ENCODE measurements at regions not wholly inside any gene's neighbourhood (a gene's known extent, or its start where the extent isn't known, plus 50 kb on each side); places are given as distances from the start of the nearest gene placed in this dataset.

DNA sequence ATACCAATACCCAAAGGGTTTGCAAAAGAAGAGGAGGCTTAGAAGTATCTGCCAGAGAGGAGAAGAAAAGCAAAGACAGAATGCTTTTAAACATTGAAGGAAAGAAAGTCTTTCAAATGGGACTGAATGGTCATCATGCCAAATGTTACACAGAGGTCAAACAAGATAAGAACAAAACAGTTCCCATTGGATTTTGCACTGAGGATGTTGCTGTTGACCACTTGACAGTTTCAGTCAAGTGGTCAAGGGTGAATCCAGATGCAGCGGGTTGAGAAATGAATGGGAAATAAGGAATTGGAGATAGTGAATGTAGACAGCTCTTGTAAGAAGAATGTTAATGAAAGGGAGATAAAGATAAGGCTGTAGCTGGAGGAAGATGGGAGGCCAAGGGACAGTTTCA lies 64.8 kb upstream of the FGG start:
- no peak overlapping the region for H3K4me3 ChIP-seq (ENCODE audit: low read depth, low read length)
- POLR2A ChIA-PET, result no interaction called here
- TF ChIP-seq, protein P1, sequence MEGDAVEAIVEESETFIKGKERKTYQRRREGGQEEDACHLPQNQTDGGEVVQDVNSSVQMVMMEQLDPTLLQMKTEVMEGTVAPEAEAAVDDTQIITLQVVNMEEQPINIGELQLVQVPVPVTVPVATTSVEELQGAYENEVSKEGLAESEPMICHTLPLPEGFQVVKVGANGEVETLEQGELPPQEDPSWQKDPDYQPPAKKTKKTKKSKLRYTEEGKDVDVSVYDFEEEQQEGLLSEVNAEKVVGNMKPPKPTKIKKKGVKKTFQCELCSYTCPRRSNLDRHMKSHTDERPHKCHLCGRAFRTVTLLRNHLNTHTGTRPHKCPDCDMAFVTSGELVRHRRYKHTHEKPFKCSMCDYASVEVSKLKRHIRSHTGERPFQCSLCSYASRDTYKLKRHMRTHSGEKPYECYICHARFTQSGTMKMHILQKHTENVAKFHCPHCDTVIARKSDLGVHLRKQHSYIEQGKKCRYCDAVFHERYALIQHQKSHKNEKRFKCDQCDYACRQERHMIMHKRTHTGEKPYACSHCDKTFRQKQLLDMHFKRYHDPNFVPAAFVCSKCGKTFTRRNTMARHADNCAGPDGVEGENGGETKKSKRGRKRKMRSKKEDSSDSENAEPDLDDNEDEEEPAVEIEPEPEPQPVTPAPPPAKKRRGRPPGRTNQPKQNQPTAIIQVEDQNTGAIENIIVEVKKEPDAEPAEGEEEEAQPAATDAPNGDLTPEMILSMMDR (IDR thresholded peaks at IDR 0.05; ENCODE audit: insufficient read depth, low read length, missing control alignments), result no peak
- CTCF ChIA-PET, result no interaction called here
- DNase-seq (ENCODE audit: low read depth, low spot score), result no peak

DNA sequence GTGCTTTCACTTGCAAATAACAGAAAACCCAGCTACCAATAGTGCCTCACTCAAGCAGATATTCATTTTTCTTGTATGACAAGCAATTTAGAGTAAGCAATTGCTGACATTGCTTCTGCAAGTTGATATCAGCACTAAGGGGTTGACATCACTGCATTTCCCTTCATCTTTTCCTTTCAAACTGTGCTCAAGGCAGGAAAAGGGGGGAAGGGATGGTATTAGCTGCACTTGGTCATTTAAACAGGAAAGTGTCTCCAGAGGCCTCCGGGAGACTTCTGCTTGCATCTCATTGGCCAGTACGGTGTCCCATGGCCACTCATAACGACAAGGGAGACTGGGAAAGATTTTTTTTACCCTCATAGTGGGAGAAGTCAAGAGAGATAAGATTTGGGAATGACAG lies 65.5 kb upstream of the FGG start:
- POLR2A ChIA-PET, result no interaction called here
- no peak overlapping the region for H3K4me3 ChIP-seq (ENCODE audit: low read depth, low read length)
- CTCF ChIA-PET, result no interaction called here
- no peak for DNase-seq (ENCODE audit: low read depth, low spot score)
- TF ChIP-seq, protein P1 (IDR thresholded peaks at IDR 0.05; ENCODE audit: insufficient read depth, low read length, missing control alignments), result no peak

DNA sequence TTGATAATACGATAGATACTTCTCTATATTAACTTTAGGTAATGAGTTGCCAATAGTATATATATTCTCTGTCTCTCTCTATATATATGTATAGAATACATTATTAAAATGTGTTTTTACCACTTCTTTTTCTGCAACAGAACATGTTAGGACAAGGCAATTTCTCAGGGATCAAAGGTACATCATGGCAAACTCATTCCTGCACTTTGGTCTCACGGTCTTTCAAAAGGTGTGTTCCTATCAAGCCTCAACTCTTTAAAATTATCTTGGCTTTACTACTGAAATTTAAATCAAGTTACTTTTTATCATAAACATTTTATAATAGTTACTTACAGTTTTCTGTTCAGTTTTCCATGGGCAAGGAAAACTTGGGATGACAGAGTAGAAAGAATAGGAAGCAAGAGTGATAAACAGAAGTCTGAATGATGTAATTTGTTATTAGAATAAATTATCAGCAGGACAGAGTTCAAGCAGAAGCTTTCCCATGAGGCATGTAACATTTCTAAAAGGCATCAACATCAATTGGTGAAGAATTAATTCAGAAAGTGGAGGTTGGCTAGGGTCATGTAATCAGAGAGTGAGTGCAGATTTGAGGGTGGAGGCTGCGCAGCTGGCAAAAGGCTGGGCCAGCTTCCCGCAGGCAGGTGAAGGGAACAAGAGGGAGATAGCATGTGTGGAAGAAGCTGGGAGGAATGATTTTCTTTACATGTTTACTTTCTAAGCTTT lies 59.7 kb upstream of the LRAT start:
- no peak overlapping the region for H3K4me3 ChIP-seq (ENCODE audit: low read depth, low read length)
- no peak for DNase-seq (ENCODE audit: low read depth, low spot score)
- ChIA-PET POLR2A (no interaction called here), CTCF (no interaction called here)
- TF ChIP-seq, protein P1 (IDR thresholded peaks at IDR 0.05; ENCODE audit: insufficient read depth, low read length, missing control alignments), result no peak

DNA sequence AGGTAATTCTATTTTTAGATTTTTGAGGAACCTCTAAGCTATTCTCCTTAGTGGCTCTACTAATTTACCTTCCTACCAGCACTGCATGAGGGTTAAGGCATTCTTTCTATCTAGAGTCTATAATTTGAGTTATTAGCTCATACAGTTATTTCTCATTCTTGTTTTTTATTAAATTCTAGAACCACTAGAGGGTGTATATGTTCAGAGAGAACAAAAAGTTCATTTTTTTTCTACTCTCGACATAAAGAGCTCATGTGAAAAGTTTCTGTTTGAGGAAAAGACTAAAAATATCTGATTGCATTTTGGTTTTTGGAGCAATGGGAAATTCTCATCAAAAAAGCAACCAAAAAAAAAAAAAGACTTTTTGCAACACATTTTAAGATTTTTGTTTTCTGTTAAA lies 57.0 kb upstream of the LRAT start:
- ChIA-PET POLR2A (no interaction called here), CTCF (interaction anchor here (0.8 to 1.2 kb wide), 3 partner anchors 95 to 688 kb away, joined by 3 to 4 read pairs (median 3); no protein-coding TSS in a partner anchor)
- no peak for DNase-seq (ENCODE audit: low read depth, low spot score)
- H3K4me3 ChIP-seq (ENCODE audit: low read depth, low read length), result no peak overlapping the region
- TF ChIP-seq, protein P1 (IDR thresholded peaks at IDR 0.05; ENCODE audit: insufficient read depth, low read length, missing control alignments), result no peak

DNA sequence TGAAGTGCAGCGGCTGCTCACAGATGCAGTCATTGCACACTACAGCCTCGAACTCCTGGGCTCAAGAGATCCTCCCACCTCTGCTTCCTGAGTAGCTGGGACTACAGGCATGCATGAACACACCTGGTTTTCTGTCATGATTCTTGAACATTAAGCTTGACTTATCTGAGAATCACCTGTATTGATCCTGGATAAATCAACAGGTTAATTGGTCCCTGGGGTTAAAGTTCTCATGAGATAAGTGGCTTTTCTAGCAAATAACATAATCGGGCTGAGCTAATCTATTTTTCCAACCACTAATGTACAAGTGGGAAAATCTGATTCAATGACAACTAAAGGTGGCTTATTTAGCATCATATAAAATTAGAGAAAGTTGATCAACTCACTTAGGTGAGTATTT lies 56.0 kb upstream of the LRAT start:
- DNase-seq (ENCODE audit: low read depth, low spot score), result no peak
- H3K4me3 ChIP-seq (ENCODE audit: low read depth, low read length), result no peak overlapping the region
- ChIA-PET POLR2A (interaction anchor here (0.5 kb wide), 1 partner anchor 51 kb away, joined by 3 read pairs; no protein-coding TSS in a partner anchor), CTCF (interaction anchor here (1.2 kb wide), 1 partner anchor 130 kb away, joined by 4 read pairs; no protein-coding TSS in a partner anchor)
- TF ChIP-seq, protein P1 (IDR thresholded peaks at IDR 0.05; ENCODE audit: insufficient read depth, low read length, missing control alignments), result no peak

DNA sequence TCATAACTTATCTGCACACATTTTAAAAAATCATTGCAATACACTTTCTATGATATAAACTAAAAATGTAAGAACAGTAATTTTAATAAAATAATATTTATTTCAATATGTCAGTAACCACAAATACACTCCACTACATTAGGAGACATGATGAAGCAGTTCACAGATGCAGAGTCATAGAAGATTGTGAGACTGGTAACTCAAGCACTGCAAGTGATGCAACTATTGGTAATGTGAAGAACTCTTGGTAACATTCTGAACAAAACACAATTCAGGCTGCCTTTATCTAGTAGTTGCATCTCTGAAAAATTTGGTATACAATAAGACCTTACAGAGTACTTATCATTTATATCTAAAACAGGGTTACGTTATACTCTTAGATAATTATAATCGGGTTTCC lies 52.6 kb upstream of the LRAT start:
- H3K4me3 ChIP-seq (ENCODE audit: low read depth, low read length), result no peak overlapping the region
- TF ChIP-seq, protein P1 (IDR thresholded peaks at IDR 0.05; ENCODE audit: insufficient read depth, low read length, missing control alignments), result no peak
- CTCF ChIA-PET, result no interaction called here
- POLR2A ChIA-PET, result no interaction called here
- no peak for DNase-seq (ENCODE audit: low read depth, low spot score)
